ENCODE measurements at regions not wholly inside any gene's neighbourhood (a gene's known extent, or its start where the extent isn't known, plus 50 kb on each side); places are given as distances from the start of the nearest gene placed in this dataset.
A peak's percentile ranks its signal among the peaks of the same experiment; 100 is the strongest.
"Not testable (repeated sequence)": the region's sequence is repeated elsewhere in the genome, so short reads cannot be mapped to it uniquely, and the experiment has no call there.

- TF ChIP-seq, protein P1, sequence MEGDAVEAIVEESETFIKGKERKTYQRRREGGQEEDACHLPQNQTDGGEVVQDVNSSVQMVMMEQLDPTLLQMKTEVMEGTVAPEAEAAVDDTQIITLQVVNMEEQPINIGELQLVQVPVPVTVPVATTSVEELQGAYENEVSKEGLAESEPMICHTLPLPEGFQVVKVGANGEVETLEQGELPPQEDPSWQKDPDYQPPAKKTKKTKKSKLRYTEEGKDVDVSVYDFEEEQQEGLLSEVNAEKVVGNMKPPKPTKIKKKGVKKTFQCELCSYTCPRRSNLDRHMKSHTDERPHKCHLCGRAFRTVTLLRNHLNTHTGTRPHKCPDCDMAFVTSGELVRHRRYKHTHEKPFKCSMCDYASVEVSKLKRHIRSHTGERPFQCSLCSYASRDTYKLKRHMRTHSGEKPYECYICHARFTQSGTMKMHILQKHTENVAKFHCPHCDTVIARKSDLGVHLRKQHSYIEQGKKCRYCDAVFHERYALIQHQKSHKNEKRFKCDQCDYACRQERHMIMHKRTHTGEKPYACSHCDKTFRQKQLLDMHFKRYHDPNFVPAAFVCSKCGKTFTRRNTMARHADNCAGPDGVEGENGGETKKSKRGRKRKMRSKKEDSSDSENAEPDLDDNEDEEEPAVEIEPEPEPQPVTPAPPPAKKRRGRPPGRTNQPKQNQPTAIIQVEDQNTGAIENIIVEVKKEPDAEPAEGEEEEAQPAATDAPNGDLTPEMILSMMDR (IDR thresholded peaks at IDR 0.05): no peak
- H3K27ac ChIP-seq: no peak overlapping the region
- no peak overlapping the region for H3K4me3 ChIP-seq
- DNase-seq (ENCODE audit: low spot score): no peak
Observed at GRCh38 chr18:28736951-28737350, 560.0 kb upstream of the CDH2 start.

GRCh38 chr18:28736223-28736622 lies 559.3 kb upstream of the CDH2 start:
- Histone ChIP-seq H3K27ac (peak overlapping the region; percentile 15 to 30), H3K4me3 (peak overlapping the region; percentile 2)
- TF ChIP-seq, protein P1 (IDR thresholded peaks at IDR 0.05): no peak
- no peak for DNase-seq (ENCODE audit: low spot score)

DNA sequence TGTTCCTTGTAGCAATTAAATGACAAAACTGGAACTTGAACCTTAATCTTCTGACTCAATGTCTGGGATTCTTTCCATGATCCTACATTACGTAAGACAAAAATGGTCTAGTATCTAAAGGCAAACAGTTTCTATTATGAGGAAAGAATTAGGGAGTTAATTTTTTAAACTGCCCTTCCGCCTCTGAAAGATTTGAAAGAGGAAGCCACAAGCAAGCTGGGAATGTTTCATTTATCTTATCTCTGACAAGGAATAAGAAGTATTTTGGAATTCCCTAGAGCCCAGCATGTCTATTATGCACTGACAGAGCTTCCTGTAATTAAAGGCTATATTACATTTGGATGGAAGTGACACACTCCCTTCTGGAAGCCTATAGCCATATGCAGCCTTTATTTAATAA lies 558.8 kb upstream of the CDH2 start:
- TF ChIP-seq, protein P1 (IDR thresholded peaks at IDR 0.05): no peak
- DNase-seq (ENCODE audit: low spot score): no peak
- Histone ChIP-seq H3K27ac (peak overlapping the region; percentile 15 to 30), H3K4me3 (peak overlapping the region; percentile 2)

DNA sequence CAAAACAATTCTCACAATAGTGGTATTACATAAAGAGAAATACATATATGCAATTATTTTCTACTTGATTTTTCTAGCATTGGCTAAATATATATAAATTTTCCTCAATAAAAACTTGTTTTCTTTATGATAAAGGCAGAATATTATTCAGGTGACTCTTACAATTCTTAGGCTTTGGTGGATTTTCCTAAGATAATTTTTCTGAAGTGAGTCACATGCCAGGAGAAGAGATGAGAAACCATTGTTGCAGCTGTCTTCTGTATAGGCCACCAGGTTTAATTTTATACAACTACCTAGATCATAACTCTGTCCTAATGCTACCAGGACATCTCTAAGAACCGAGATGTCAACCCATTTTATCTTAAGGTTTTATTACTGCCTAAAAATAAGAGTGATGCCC lies 552.4 kb upstream of the CDH2 start:
- DNase-seq (ENCODE audit: low spot score): no peak
- Histone ChIP-seq H3K4me3 (no peak overlapping the region), H3K27ac (no peak overlapping the region)
- TF ChIP-seq, protein P1 (IDR thresholded peaks at IDR 0.05): no peak

DNA sequence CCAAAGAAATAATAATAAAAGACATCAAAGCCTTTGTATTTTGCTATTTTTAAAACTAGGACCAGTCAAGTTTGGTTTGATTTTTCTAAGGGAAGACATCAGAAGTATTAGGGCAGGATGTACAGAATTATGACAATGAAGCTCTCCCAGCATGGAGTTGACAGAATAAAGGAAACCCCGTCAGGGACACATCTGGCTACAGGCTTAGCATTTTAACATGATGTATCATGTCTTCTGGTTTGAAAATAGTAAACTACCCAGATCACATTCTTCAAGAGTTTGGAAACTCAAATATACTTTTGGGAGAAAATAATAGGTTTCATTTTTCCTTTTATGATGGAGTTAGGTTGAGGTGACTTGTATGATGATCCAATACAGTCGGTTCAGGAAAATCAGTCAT lies 552.0 kb upstream of the CDH2 start:
- DNase-seq (ENCODE audit: low spot score): no peak
- H3K27ac ChIP-seq: no peak overlapping the region
- H3K4me3 ChIP-seq: no peak overlapping the region
- TF ChIP-seq, protein P1 (IDR thresholded peaks at IDR 0.05): no peak

DNA sequence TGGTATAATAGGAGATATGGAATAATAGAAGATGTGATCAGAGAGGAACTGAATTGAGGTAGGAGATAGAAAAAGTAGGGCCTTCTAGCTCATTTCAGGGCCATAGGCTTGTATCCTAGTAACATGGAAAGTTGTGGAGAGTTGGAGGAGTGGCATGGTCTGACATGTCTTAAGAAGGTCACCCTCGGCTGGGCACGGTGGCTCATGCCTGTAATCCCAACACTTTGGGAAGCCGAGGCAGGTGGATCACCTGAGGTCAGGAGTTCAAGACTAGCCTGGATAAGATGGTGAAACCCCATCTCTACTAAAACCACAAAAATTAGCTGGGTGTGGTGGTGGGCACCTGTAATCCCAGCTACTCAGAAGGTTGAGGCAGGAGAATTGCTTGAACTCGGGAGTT lies 550.3 kb upstream of the CDH2 start:
- H3K4me3 ChIP-seq; DNase-seq (ENCODE audit: low spot score); H3K27ac ChIP-seq: not testable (repeated sequence)

GRCh38 chr18:28725876-28726275 lies 548.9 kb upstream of the CDH2 start:
- no peak overlapping the region for H3K27ac ChIP-seq
- DNase-seq (ENCODE audit: low spot score): no peak
- TF ChIP-seq, protein P1 (IDR thresholded peaks at IDR 0.05): no peak
- no peak overlapping the region for H3K4me3 ChIP-seq

DNA sequence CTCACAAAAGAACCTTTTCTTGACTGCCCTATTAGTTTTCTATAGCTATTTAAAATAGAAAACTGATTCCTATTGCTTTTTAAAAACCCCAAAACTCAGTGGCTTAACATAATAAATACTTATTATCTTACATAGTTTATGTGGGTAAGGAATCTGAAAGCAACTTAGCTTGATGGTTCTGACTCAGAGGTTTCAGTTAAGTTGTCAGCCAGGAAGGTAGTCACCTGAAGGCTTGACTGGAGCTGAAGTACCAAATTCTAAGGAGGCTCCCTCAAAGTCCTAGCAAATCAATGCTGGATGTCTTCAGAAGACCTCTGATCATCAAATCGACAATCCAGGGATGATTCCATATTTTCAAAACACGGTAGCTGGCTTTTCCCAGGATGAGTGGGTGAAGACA lies 546.6 kb upstream of the CDH2 start:
- H3K4me3 ChIP-seq: no peak overlapping the region

More for the DNA sequence above, 546.6 kb upstream of the CDH2 start:
- TF ChIP-seq, protein P1 (IDR thresholded peaks at IDR 0.05): no peak
- DNase-seq (ENCODE audit: low spot score): no peak
- no peak overlapping the region for H3K27ac ChIP-seq
